HG03103 (cell line): ENCODE measurements at regions not wholly inside any gene's neighbourhood (a gene's known extent, or its start where the extent isn't known, plus 50 kb on each side); places are given as distances from the start of the nearest gene placed in this dataset.
A peak's percentile ranks its signal among the peaks of the same experiment; 100 is the strongest.

Source experiments
- ATAC-seq: cut with Tn5 transposase; IDR thresholded peaks from one replicate; pipeline ENCODE4 v1.9.1; 2021; ENCODE audit warnings: low read depth; ENCODE audit not compliant: unreplicated experiment

DNA sequence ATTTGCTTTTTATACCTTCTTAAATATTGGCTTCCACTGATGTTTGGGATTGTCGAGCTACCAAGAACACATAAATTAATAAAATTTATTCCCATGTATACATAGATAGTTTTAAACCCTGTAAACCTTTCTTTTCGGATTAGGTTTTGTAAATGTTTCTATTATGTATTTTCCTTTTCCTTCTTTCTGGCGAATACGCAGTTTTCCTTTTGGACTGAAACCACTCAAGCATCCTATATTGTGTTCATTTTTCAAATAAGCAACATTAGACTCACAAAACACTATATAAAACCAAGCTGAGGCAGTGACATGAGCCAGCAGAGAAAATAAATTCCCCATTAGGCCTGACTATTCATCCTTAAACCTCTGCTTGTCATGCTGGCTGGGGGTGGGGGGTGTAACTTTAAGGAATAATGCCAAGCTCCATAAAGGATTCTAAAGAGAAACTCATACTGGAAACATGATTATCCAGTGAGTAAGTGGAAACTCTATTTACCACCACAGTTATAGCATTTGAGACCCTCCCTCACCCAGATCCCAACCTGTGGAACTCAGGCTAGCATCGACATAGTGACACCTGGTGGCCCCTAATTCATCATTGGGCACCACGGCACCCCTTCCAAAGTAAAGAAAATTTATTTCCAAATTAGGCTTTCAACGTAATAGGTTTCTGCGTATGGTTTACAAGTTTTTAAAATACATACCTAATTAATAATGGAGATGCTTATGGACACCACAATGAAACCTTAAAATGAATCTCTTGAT is 86.5 kb upstream of the CELF2 start:
- no peak for ATAC-seq

DNA sequence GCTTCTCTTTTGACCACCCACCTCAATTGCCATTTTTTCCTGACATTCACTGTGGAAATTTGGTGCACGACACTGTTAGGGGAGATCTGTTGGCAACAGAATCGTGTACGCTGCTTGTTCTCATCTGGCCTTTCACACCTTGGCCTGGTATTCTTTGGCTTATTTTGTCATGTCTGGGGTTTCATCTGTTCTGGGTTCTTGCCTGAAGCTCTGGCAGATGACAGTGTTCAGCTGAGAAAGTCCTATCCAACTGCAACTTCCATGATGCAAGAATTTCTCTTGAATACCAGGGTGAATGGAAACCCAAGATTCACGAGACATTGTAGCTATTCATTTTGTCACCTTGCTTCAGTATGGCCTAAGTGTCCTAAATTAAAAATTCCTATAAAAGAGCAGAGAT is 82.6 kb upstream of the CELF2 start:
- ATAC-seq, result no peak

DNA sequence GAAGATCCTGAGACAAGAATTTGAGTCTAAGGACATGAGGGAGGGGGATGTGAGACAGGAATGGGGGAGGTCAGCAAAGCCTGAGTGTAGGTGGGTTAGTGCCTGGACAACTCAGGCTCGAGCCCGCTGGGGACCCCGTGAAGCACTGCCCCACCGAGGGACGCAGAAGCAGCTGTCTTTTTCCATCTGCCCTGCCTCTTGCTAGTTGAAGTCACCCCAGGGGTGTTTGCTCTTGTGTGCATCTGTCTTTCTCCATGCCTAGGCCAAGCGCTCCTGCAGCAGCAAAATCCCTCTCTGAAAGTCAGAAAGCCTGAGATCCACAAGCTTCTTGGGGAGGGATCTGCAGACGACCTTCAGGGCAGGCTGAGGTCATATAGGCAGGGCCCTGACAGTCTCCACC is 79.0 kb upstream of the CELF2 start:
- ATAC-seq, result no peak

DNA sequence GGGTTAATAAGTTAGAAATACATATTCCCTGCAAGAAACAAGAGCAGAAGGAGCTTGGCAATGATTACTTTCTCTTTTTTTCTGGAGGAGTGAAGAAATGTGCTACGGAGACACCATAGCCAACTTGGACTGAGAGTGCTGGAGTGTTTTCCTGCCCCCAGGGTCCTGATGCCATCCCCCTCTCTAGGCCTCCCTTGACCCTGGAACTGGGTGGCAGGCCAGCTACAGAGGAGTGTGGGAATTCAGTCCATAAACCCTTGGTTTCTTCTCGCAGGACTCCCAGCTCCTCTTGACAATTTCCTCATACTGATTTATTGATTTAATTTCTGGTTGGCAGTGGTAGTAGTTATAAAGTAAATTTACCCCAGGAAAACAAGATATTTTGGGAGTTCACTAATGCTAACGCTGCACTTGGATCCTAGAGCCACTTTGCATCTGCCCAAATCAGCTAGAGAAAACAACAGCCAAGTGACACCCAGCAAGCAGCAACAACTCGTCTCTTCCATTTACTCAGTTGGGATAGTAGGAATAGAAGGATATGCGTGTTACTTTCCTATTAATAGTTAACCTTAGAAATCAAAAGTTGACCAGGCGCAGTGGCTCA is 76.4 kb upstream of the CELF2 start:
- ATAC-seq, result no peak

DNA sequence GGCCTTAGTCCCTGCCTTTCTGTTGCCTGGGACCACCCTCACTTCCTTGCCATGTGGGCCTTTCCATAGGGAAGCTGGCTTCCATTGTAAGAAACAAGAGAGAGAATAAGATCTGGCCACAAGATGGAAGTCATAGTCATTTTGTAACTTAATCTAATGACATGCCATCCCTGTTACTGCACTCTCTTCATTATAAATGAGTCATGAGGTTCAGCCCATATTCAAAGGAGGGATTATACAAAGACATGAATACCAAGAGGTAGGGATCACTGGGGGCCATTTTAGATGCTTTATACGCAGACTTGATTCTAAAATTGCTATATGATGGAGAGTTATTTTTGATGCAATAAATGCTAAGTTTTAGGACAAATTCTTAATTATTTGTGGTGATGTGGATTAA is 75.2 kb upstream of the CELF2 start:
- no peak for ATAC-seq

DNA sequence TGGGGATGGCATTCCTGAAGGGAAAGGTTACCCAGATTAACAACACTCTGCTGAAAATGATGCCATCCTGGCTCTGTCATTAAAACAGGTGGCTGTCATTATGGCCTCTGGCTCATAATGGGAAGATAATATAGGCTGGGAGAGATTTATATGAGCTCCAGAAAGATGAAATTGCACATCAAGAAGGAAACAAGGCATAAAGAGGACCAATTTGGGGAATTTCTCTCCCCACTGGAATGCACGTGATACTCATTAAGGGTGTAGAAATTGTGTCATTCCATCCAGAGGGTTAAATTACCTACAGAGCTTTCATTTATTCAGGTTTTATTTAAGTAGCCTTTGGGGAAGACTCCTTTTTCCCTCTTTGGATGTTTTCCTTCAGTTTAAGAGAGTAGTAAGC is 71.6 kb upstream of the CELF2 start:
- no peak for ATAC-seq

DNA sequence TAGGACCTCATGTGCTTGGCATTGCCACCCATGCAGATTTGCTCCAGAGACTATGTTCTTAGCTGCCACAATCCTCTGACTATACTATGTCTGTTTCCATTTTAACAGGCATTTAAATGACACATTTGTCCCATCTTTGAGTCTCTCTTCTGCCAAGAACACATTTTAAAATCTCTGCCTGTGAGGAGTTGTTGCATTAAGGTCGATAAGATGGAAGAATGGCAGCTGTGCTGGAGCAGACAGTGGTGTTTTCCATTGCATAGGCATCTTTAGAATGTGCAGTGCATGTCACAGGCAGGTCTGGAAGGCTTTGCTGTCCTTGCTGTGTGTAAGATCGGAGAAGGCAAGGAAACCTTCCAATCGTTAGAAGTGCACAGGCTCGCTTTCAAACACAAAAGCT is 70.9 kb upstream of the CELF2 start:
- no peak for ATAC-seq

DNA sequence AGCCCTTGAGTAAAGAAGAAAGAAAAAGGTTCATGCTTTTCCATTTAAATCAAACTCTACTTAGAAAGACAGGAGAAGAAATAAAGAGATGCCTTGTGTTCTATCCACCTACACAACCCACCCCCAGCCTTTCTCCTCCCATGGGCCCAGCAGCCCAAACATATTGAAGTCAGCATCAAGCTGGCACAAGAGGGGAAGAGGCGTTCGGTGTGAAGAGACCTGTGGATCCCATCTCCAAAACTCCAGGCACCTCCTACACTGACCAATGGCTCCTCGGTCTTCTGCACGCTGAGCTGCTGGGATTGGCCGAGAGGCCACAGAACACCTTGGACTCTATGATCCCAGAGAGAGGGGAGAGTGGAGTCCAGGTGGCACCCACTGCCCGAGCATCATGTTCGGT is 66.0 kb upstream of the CELF2 start:
- ATAC-seq, result no peak

DNA sequence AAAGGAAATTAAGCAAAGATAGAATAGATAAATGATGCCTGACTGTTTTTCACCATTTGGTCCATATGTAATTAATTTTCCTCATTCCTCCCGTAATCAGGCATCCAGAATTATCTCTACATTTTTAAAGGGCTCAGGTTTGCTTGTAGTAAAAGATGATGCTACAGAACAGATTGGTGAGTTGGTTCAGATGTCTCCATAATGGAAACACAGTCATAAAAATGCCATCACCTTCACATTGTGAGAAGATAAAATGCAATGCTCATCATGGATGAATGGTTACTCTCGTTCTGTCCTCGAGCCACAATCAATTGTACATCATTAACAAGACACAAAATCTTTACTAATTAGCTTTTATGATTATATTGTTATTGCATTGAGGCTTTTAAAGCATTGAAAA is 64.9 kb upstream of the CELF2 start:
- no peak for ATAC-seq

DNA sequence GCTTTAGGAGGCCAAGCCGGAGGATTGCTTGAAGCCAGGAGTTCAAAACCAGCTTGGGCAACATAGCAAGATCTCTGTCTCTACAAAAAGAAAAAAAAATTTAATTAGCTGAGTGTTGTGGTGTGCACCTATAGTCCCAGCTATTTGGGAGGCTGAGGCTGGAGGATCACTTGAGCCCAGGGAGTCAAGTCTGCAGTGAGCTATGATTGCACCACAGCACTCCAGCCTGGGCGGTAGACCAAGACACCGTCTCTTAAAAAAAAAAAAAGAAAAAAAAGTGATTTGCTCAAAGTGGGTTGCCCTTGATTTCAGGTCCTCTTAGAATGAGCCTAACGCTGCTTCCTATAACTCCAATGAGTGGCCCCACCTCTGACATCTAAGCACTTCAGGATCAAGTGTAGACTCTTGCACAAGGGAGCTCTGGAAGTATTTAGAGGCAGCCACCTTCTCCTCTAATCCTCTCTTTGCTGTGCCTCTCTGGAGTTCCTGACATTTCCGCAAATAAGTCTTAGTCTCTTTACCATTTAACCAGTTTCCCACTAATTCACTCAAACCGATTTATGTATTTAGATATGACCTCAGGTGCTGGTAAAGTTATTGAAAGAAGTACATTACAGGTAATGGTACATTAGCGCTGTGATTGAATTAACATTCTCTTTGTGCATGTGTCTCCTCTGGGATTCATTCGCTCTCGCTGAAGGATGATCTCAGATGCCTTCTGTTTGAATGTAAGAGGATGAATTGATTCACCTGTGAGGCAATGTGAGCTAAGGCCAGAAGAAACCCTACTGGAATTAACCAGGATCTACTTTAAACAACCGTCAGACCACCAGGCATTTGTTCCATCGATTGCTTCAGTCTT is 60.8 kb upstream of the CELF2 start:
- no peak for ATAC-seq

DNA sequence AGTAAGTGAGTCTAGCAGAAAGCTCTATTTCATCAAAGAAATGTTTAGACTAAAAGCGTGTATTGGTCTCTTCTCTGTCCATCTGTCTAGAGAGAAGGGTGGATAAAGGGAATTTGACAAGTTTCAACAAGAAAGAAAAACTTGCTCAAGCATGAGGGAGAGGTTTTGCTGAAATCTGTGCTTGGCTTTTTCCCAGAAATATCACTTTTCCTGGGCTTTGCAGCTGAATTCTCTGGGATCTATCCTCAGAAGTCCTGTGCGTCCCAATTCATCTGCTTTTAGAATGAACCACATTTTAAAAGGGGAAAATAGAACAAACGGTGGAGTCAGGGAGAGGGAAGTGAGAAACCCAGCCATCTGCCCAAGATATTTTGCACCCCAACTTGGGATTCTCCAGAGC is 59.6 kb upstream of the CELF2 start:
- ATAC-seq, result no peak

DNA sequence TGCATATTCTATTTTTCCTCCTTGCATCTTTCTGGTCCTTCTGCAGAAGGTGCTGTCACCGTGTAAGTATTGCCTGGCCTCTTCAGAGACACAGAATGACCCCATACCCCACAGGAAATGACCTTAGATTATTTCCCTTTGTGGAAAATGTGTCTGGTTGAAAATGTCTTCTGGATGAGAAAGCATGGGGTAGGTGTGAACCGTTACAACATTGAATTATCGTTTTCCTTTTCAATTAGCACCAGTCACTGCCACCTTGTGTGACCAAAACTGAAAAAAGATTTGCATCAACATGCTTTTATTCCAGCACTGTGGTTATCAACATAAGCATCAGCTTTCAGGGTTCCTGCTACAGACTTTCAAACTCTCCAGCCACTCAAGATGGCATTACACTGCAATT is 58.0 kb upstream of the CELF2 start:
- ATAC-seq, result peak; percentile 67

DNA sequence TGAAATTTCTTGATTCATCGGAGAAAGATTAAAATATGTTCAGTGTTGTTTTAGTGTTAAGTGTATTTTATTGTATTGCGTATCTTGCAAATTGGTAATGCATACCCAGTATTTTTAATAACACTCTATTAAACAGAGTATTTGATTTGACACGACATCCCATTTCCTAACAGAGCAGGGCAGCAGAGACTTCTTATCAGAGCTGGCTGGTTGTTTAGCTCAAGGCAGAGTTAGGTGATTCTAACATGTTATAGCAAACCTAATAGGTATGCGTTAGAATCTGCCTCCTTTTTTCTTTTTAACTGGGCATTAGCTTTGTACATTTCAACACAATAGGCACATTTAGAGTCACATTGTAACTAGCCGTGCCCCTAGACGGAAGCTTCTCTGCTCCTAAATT is 57.1 kb upstream of the CELF2 start:
- ATAC-seq, result no peak

DNA sequence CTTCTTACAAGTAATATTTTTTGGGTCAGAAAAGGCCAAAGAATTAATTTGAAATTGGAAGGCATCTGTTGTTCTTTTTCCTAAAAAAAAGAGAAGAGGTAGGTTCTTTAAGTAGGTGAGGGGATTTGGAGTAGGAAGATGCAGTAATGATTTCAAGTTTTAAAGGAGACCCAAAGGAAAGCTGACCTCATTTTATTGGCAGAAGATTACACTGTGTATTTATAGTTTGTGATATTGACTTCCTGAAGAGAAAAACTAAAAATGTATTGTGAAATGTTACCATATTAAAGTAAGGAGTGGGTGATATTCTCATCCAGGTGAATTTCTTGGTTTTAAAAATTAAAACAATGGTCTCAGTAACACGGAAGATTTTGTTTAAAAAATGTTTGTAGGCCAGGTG is 56.6 kb upstream of the CELF2 start:
- ATAC-seq, result no peak

DNA sequence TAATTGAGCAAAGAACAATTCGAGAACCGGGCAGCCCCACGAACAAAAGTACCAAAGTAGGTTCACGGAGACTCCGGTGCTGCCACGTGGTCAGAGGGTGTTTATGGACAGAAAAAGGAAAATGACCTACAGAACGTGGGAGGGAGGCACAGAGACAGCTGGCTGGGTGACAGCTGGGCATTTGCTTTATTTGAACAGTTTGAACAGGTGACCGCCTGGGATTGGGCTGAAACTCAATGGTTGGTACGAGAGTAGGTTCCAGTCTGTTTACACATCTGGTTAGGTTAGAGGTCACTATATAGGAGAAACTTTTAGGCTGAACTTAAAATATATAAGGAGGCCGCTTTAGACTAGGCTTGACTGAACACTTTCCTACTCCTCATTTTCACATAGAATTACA is 50.6 kb upstream of the CELF2 start:
- ATAC-seq, result no peak

DNA sequence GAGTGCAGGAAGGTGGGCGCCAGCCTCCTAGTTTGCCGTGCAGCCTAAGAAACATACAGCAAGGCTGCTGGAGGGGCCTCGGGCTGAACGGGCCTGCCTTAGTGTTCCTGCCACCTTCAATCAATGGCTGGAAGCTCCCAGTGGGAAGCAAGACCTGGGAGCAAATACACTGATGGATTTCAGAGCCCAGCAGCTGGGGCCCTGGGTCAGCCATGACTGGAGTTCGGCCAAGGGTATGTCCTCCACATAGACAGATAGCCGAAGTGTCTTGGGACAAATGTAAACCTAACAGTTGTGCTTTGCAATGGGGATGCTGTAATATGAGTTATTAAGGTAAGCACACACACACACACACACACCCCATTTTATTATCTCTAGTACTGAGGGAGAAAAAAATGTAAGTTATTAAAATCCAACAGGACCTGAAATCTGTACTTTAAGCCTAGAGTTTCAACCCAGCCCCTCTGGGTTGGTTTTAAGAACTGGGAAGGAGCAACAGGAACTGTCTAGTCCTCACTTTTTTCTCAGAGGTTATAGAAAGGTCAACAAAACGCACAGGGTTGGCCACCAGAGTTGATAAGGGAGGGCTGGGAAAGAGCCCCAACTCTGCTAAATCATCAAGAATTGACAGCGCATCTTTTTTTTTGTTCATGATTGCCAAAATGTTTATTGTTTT is 50.0 kb upstream of the CELF2 start:
- no peak for ATAC-seq
